DND-41 (cell line): ENCODE measurements at regions not wholly inside any gene's neighbourhood (a gene's known extent, or its start where the extent isn't known, plus 50 kb on each side); places are given as distances from the start of the nearest gene placed in this dataset.

Experiments used
- ATAC-seq: fragments of 200-7000 bp; cut with Tn5 transposase; 3 replicates; pipeline ENCODE4 v1.9.1; 2021; ENCODE audit warnings: low read depth; ENCODE audit not compliant: insufficient read depth
- DNase-seq: peaks from one replicate; pipeline ENCODE4 v3.0.0-alpha.2; 2020
- H2AFZ ChIP-seq: 2 replicates; pipeline ENCODE4 v1.6.0; 2012; ENCODE audit warnings: low read depth, low read length
- H3K27ac ChIP-seq: 2 replicates; pipeline ENCODE4 v1.5.1; 2012; ENCODE audit warnings: low read length, inconsistent platforms
- H3K27me3 ChIP-seq: fragments of 200-600 bp; sonication (generic); 2 replicates; pipeline ENCODE4 v1.6.0; 2012; ENCODE audit warnings: low read length, mild to moderate bottlenecking, inconsistent platforms; ENCODE audit not compliant: insufficient read depth, poor library complexity
- H3K36me3 ChIP-seq: 2 replicates; pipeline ENCODE4 v1.5.1; 2012; ENCODE audit warnings: low read length, inconsistent platforms; ENCODE audit not compliant: insufficient read depth
- H3K4me1 ChIP-seq: 2 replicates; pipeline ENCODE4 v1.5.1; 2012; ENCODE audit warnings: mild to moderate bottlenecking, low read length; ENCODE audit not compliant: insufficient read depth
- H3K4me2 ChIP-seq: 2 replicates; pipeline ENCODE4 v1.6.0; 2012; ENCODE audit warnings: mild to moderate bottlenecking, moderate library complexity, low read length, inconsistent platforms; ENCODE audit not compliant: insufficient read depth
- H3K4me3 ChIP-seq, 2 experiments: fragments of 200-600 bp in 1 of 2; shearing (Covaris generic) in 1 of 2; 2 replicates each; pipeline ENCODE4 v1.5.1; 2012 to 2016; ENCODE audit warnings: inconsistent platforms in 2 of 2, low read length in 2 of 2, mild to moderate bottlenecking in 2 of 2, low read depth in 1 of 2, moderate library complexity in 1 of 2
- H3K79me2 ChIP-seq: 2 replicates; pipeline ENCODE4 v1.6.0; 2012; ENCODE audit warnings: low read length, inconsistent platforms; ENCODE audit not compliant: insufficient read depth
- H3K9ac ChIP-seq: 2 replicates; pipeline ENCODE4 v1.6.0; 2012; ENCODE audit warnings: low read depth, mild to moderate bottlenecking, inconsistent platforms, low read length, moderate library complexity
- H3K9me3 ChIP-seq: 2 replicates; pipeline ENCODE4 v1.5.1; 2012; ENCODE audit warnings: low read length, moderate library complexity, mild to moderate bottlenecking, inconsistent platforms; ENCODE audit not compliant: insufficient read depth, severe bottlenecking
- H4K20me1 ChIP-seq: 2 replicates; pipeline ENCODE4 v1.6.0; 2012; ENCODE audit warnings: low read length; ENCODE audit not compliant: insufficient read depth
- CTCF ChIP-seq: IDR thresholded peaks from 2 replicates; pipeline ENCODE4 v1.5.1; 2012; ENCODE audit warnings: borderline replicate concordance, low read length, moderate library complexity, mild to moderate bottlenecking; ENCODE audit not compliant: poor library complexity, severe bottlenecking; ENCODE audit errors: extremely low read depth
- EZH2 ChIP-seq: IDR thresholded peaks from 3 replicates; pipeline ENCODE4 v1.6.1; 2012; ENCODE audit warnings: borderline replicate concordance, low read depth, mild to moderate bottlenecking, moderate library complexity, low read length, inconsistent platforms; ENCODE audit not compliant: severe bottlenecking

DNA sequence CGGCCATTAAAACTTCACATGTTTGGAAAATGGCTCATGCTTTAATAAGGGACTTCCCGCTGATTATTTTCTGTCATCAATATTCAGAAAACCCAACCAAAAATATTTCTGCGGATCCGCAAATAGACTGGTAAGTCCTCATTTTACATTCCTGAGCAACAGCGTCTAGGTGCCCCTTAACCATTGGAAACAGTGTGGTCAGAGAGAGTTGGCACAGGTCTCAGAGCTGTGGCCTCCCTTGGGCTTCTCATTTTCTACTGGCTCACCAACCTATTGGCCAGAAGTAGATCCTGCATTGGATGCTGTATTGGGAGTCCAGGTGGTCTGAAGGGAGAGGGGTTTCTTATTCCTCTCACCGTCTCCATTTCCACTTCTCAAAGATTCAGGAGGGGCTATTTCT is 348.1 kb upstream of the DCBLD2 start:
- Histone ChIP-seq H3K9me3 (no peaks in the 10 kb centered on the region), H3K4me2 (no peak overlapping the region), H3K4me1 (no peaks in the 10 kb centered on the region), H3K4me3 (no peak overlapping the region), H4K20me1 (no peaks in the 10 kb centered on the region), H3K27ac (no peak overlapping the region), H3K9ac (no peak overlapping the region), H3K79me2 (no peaks in the 10 kb centered on the region), H2AFZ (no peak overlapping the region), H3K27me3 (no peaks in the 10 kb centered on the region), H3K36me3 (no peaks in the 10 kb centered on the region)
- ATAC-seq (no peak), DNase-seq (no peak)
- no peak for TF ChIP-seq EZH2
- no peak for TF ChIP-seq CTCF

GRCh38 chr3:99248913-99249312 is 347.4 kb upstream of the DCBLD2 start:
- no peaks in the 10 kb centered on the region for H3K4me1 ChIP-seq
- no peak for ATAC-seq
- no peak overlapping the region for H3K4me2 ChIP-seq
- H3K79me2 ChIP-seq, result no peaks in the 10 kb centered on the region
- no peaks in the 10 kb centered on the region for H3K9me3 ChIP-seq
- H3K4me3 ChIP-seq, result no peak overlapping the region
- no peak for TF ChIP-seq EZH2
- no peak for TF ChIP-seq CTCF
- no peak overlapping the region for H2AFZ ChIP-seq
- no peak for DNase-seq
- H4K20me1 ChIP-seq, result no peaks in the 10 kb centered on the region
- H3K27me3 ChIP-seq, result no peaks in the 10 kb centered on the region
- no peak overlapping the region for H3K9ac ChIP-seq
- no peak overlapping the region for H3K27ac ChIP-seq
- no peaks in the 10 kb centered on the region for H3K36me3 ChIP-seq

- H3K27me3 ChIP-seq, result no peaks in the 10 kb centered on the region
- no peak overlapping the region for H3K4me2 ChIP-seq
- no peak overlapping the region for H3K27ac ChIP-seq
- H3K4me3 ChIP-seq, result no peak overlapping the region
- no peaks in the 10 kb centered on the region for H3K4me1 ChIP-seq
- H3K9ac ChIP-seq, result no peak overlapping the region
- H2AFZ ChIP-seq, result no peak overlapping the region
- no peaks in the 10 kb centered on the region for H3K36me3 ChIP-seq
- ATAC-seq (no peak), DNase-seq (no peak)
- no peaks in the 10 kb centered on the region for H3K79me2 ChIP-seq
- H3K9me3 ChIP-seq, result no peaks in the 10 kb centered on the region
- TF ChIP-seq EZH2, result no peak
- no peak for TF ChIP-seq CTCF
- no peaks in the 10 kb centered on the region for H4K20me1 ChIP-seq
Measured at GRCh38 chr3:99248130-99248529, 346.6 kb upstream of the DCBLD2 start.

DNA sequence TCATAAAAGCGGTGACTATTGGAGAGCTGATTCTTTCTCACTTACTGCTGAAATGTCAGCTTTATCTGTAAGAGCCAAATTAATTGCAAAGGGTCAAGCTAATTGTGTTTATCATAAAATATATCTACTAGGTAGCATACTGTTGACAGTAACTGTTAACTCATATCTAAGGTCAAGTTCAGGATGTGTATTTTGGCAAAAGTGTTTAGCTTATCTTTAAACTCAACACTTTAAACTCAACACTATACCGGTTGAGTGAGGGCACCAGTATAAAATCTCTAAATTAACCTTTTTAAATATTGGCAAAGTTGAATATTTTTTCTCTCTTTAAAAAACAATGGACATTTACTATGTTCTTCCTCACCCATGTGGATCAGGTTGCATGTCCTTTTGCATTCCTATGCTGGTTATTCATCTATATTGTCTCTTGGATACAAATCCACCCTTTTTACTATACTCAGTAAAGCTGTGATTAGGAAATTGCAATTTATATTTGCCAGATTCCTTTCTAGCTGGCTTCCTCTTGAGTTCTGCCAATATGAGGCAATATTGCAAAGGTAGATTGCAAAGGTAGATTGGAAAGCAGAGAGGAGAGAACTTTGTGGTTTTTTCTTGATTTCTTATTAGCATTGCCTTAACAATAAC is 344.6 kb upstream of the DCBLD2 start:
- no peak overlapping the region for H3K27ac ChIP-seq
- H3K9ac ChIP-seq, result no peak overlapping the region
- no peaks in the 10 kb centered on the region for H3K36me3 ChIP-seq
- H3K9me3 ChIP-seq, result no peaks in the 10 kb centered on the region
- H3K4me1 ChIP-seq, result no peaks in the 10 kb centered on the region
- H4K20me1 ChIP-seq, result no peaks in the 10 kb centered on the region
- TF ChIP-seq EZH2 (no peak), CTCF (no peak)
- no peak overlapping the region for H3K4me3 ChIP-seq
- no peak overlapping the region for H3K4me2 ChIP-seq
- no peaks in the 10 kb centered on the region for H3K79me2 ChIP-seq
- DNase-seq (no peak), ATAC-seq (no peak)
- H2AFZ ChIP-seq, result no peak overlapping the region
- H3K27me3 ChIP-seq, result no peaks in the 10 kb centered on the region
